H1 (cell line): ENCODE measurements at regions not wholly inside any gene's neighbourhood (a gene's known extent, or its start where the extent isn't known, plus 50 kb on each side); places are given as distances from the start of the nearest gene placed in this dataset.

Source experiments
- ASH2L ChIP-seq: fragments of 200-600, 300-600 bp; sonication (generic); IDR thresholded peaks from one replicate; pipeline ENCODE4 v1.7.1; 2017; ENCODE audit warnings: low read length
- BACH1 ChIP-seq: IDR thresholded peaks from 2 replicates; pipeline ENCODE4 v1.6.1; 2012; ENCODE audit warnings: low read length, improper control_type of control experiment
- CBX5 ChIP-seq: fragments of 300-800, 300-1000 bp; sonication (generic); IDR thresholded peaks from 2 replicates; pipeline ENCODE4 v1.7.1; 2016; ENCODE audit warnings: antibody characterized with exemption, low read length, low read depth
- EP300 ChIP-seq, 2 experiments: IDR thresholded peaks; 1 replicate in 1 of 2; 2 replicates in 1 of 2; pipeline ENCODE4 v1.6.1; 2011 to 2012; ENCODE audit warnings: low read depth in 2 of 2, low read length in 2 of 2, mild to moderate bottlenecking in 2 of 2, borderline replicate concordance in 1 of 2, inconsistent platforms in 1 of 2, moderate library complexity in 1 of 2
- JUN ChIP-seq: IDR thresholded peaks from 2 replicates; pipeline ENCODE4 v1.6.1; 2011; ENCODE audit warnings: low read depth, mild to moderate bottlenecking, improper control_type of control experiment, low read length
- KDM1A ChIP-seq: fragments of 200-600, 300-600 bp; sonication (generic); IDR thresholded peaks from 2 replicates; pipeline ENCODE4 v1.7.1; 2016; ENCODE audit warnings: mild to moderate bottlenecking, low read length, borderline replicate concordance
- POLR2A ChIP-seq, 2 experiments: IDR thresholded peaks; 1 replicate in 1 of 2; 2 replicates in 1 of 2; pipeline ENCODE4 v1.6.1; 2011; ENCODE audit warnings: low read depth in 2 of 2, low read length in 2 of 2, mild to moderate bottlenecking in 2 of 2; ENCODE audit errors: control extremely low read depth in 1 of 2
- RNF2 ChIP-seq: fragments of 200-900, 300-1000 bp; sonication (generic); IDR thresholded peaks from 2 replicates; pipeline ENCODE4 v1.7.1; 2016; ENCODE audit warnings: borderline replicate concordance, low read depth, mild to moderate bottlenecking, antibody characterized with exemption, low read length; ENCODE audit not compliant: poor library complexity, severe bottlenecking; ENCODE audit errors: missing control alignments
- SP4 ChIP-seq: IDR thresholded peaks from 2 replicates; pipeline ENCODE4 v1.6.1; 2012; ENCODE audit warnings: low read length, inconsistent platforms
- ZNF274 ChIP-seq: IDR thresholded peaks from 2 replicates; pipeline ENCODE4 v1.7.0; 2012; ENCODE audit warnings: low read length, borderline replicate concordance; ENCODE audit errors: extremely low read depth
- TF ChIP-seq, protein P1 (sequence below), 3 experiments: IDR thresholded peaks; 1 replicate in 2 of 3; 2 replicates in 1 of 3; pipeline versions ENCODE4 v1.5.1 to v1.6.1; 2011; ENCODE audit warnings: low read length in 3 of 3, mild to moderate bottlenecking in 3 of 3, inconsistent platforms in 2 of 3, low read depth in 1 of 3, moderate library complexity in 1 of 3; ENCODE audit not compliant: insufficient read depth in 1 of 3; ENCODE audit errors: control extremely low read depth in 1 of 3

DNA sequence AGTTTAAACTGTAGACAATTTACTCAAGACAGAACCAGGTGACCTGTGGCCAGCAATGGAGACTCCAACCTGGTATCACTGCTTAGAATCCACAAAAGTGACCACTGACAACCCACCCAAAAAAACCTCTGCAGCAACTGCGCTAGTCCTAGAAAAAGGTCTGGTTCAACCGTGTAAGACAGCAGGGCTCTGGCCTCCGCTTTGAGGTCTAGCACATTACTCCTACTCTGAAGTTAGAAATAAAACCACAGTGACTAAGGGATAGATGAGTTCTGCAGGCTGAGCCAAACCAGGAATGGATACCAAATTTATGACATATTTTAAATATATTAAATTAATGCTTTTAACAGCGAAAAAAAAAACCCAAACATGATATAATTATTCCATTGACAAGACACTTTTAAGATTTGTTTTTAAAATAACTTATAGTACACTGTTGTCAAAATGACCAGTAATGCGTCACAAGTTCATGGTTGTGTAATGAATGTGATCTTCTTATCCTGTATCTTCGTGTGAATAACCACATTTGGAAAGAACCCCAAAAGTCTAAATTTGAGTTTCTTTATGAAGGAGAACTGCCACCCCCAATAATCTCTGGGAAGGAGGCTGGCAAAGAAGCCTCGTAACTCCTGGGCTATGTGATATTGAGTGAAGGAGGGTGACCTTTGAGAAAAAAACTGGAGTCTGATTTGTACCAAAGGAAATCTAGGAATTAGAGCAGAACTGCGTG is 101.9 kb upstream of the SLC44A1 start:
- no peak for TF ChIP-seq POLR2A (IDR thresholded peaks at IDR 0.05; ENCODE audit: control extremely low read depth in 1 of 2, low read depth in 2 of 2, low read length in 2 of 2)
- TF ChIP-seq EP300 (IDR thresholded peaks at IDR 0.05; ENCODE audit: borderline replicate concordance in 1 of 2, low read depth in 2 of 2, low read length in 2 of 2) = no peak
- TF ChIP-seq JUN = no peak
- TF ChIP-seq SP4 = no peak
- TF ChIP-seq BACH1 = no peak
- TF ChIP-seq, protein P1, sequence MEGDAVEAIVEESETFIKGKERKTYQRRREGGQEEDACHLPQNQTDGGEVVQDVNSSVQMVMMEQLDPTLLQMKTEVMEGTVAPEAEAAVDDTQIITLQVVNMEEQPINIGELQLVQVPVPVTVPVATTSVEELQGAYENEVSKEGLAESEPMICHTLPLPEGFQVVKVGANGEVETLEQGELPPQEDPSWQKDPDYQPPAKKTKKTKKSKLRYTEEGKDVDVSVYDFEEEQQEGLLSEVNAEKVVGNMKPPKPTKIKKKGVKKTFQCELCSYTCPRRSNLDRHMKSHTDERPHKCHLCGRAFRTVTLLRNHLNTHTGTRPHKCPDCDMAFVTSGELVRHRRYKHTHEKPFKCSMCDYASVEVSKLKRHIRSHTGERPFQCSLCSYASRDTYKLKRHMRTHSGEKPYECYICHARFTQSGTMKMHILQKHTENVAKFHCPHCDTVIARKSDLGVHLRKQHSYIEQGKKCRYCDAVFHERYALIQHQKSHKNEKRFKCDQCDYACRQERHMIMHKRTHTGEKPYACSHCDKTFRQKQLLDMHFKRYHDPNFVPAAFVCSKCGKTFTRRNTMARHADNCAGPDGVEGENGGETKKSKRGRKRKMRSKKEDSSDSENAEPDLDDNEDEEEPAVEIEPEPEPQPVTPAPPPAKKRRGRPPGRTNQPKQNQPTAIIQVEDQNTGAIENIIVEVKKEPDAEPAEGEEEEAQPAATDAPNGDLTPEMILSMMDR (IDR thresholded peaks at IDR 0.05; ENCODE audit: control extremely low read depth in 1 of 3, insufficient read depth in 1 of 3, low read depth in 1 of 3, low read length in 3 of 3) = no peak
- no peak for TF ChIP-seq KDM1A
- TF ChIP-seq RNF2 = no peak
- TF ChIP-seq CBX5 = no peak
- no peak for TF ChIP-seq ZNF274
- no peak for TF ChIP-seq ASH2L
